AG10803 (cell line): ENCODE measurements at regions not wholly inside any gene's neighbourhood (a gene's known extent, or its start where the extent isn't known, plus 50 kb on each side); places are given as distances from the start of the nearest gene placed in this dataset.

Experiments
- DNase-seq: peaks from one replicate; pipeline ENCODE4 v3.0.0; 2010; ENCODE audit warnings: low read depth
- H3K4me3 ChIP-seq: 2 replicates; pipeline ENCODE4 v1.5.1; 2011; ENCODE audit warnings: mild to moderate bottlenecking, low read length, control low read depth
- CTCF ChIP-seq: conservative IDR thresholded peaks from 2 replicates; pipeline ENCODE4 v1.5.1; 2011; ENCODE audit warnings: mild to moderate bottlenecking, low read length, control low read depth, inconsistent platforms

- no peak for TF ChIP-seq CTCF
- no peak overlapping the region for H3K4me3 ChIP-seq
- no peak for DNase-seq
Observed at GRCh38 chr5:64110222-64110621, 55.4 kb upstream of the RNF180 start.

- no peak for TF ChIP-seq CTCF
- no peak overlapping the region for H3K4me3 ChIP-seq
- no peak for DNase-seq
Observed at GRCh38 chr5:64108674-64109073, 57.0 kb upstream of the RNF180 start.

- no peak overlapping the region for H3K4me3 ChIP-seq
- no peak for DNase-seq
- TF ChIP-seq CTCF, result no peak
Observed at GRCh38 chr5:64100203-64100602, 65.4 kb upstream of the RNF180 start.

- DNase-seq, result no peak
- no peak overlapping the region for H3K4me3 ChIP-seq
- no peak for TF ChIP-seq CTCF
Observed at GRCh38 chr5:64096771-64097170, 68.9 kb upstream of the RNF180 start.

- no peak overlapping the region for H3K4me3 ChIP-seq
- no peak for TF ChIP-seq CTCF
- peak; percentile 6 for DNase-seq
Observed at GRCh38 chr5:64077589-64077988, 88.1 kb upstream of the RNF180 start.

- TF ChIP-seq CTCF, result peak; percentile 63
- H3K4me3 ChIP-seq, result no peak overlapping the region
- DNase-seq, result peak; percentile 18
Observed at GRCh38 chr5:64074533-64074932, 91.1 kb upstream of the RNF180 start.

- no peak for DNase-seq
- no peak overlapping the region for H3K4me3 ChIP-seq
- TF ChIP-seq CTCF, result no peak
Observed at GRCh38 chr5:64069486-64069885, 96.2 kb upstream of the RNF180 start.
